ENCODE measurements at regions not wholly inside any gene's neighbourhood (a gene's known extent, or its start where the extent isn't known, plus 50 kb on each side); places are given as distances from the start of the nearest gene placed in this dataset.

- TF ChIP-seq, protein P1, sequence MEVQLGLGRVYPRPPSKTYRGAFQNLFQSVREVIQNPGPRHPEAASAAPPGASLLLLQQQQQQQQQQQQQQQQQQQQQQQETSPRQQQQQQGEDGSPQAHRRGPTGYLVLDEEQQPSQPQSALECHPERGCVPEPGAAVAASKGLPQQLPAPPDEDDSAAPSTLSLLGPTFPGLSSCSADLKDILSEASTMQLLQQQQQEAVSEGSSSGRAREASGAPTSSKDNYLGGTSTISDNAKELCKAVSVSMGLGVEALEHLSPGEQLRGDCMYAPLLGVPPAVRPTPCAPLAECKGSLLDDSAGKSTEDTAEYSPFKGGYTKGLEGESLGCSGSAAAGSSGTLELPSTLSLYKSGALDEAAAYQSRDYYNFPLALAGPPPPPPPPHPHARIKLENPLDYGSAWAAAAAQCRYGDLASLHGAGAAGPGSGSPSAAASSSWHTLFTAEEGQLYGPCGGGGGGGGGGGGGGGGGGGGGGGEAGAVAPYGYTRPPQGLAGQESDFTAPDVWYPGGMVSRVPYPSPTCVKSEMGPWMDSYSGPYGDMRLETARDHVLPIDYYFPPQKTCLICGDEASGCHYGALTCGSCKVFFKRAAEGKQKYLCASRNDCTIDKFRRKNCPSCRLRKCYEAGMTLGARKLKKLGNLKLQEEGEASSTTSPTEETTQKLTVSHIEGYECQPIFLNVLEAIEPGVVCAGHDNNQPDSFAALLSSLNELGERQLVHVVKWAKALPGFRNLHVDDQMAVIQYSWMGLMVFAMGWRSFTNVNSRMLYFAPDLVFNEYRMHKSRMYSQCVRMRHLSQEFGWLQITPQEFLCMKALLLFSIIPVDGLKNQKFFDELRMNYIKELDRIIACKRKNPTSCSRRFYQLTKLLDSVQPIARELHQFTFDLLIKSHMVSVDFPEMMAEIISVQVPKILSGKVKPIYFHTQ (CRISPR knock-in tag; IDR thresholded peaks at IDR 0.05), result no peak
- TF ChIP-seq NR1H2 (CRISPR knock-in tag; IDR thresholded peaks at IDR 0.05) (no peak), CREB1 (CRISPR knock-in tag; IDR thresholded peaks at IDR 0.05) (no peak), TCF7 (CRISPR knock-in tag; IDR thresholded peaks at IDR 0.05; ENCODE audit: low read depth) (no peak), FOXP1 (CRISPR knock-in tag; IDR thresholded peaks at IDR 0.05; ENCODE audit: borderline replicate concordance) (no peak), PRRX2 (CRISPR knock-in tag; IDR thresholded peaks at IDR 0.05) (no peak), KAT7 (CRISPR knock-in tag; IDR thresholded peaks at IDR 0.05; ENCODE audit: borderline replicate concordance) (no peak), EMX1 (CRISPR knock-in tag; IDR thresholded peaks at IDR 0.05) (no peak)
- TF ChIP-seq, protein P2, sequence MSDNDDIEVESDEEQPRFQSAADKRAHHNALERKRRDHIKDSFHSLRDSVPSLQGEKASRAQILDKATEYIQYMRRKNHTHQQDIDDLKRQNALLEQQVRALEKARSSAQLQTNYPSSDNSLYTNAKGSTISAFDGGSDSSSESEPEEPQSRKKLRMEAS (CRISPR knock-in tag; IDR thresholded peaks at IDR 0.05), result no peak
Measured at GRCh38 chr6:22673474-22673873, 104.1 kb downstream of the HDGFL1 start (continued).

DNA sequence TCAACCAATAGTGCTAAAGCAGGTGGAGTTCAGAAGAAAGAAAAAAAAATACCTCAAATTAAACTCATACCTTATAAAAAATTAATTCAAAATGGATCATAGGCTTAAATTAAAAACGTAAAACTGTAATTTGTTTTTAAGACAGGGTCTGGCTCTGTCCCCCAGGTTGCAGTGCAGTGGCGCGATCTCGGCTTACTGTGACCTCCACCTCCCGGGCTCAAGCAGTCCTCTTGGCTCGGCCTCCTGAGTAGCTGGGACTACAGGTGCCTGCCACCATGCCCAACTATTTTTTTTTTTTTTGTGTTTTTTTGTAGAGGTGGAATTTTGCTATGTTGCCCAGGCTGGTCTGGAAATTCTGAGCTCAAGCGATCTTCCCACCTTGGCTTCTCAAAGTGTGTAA lies 111.6 kb downstream of the HDGFL1 start:
- H3K4me1 Mint-ChIP-seq, result 0 out of 2 replicates have a peak, but pooled peaks cover 4% of the 10 kb centered on the region

More for the DNA sequence above, 111.6 kb downstream of the HDGFL1 start:
- TF ChIP-seq RELA (CRISPR knock-in tag; IDR thresholded peaks at IDR 0.05; ENCODE audit: borderline replicate concordance) (no peak), SMAD3 (CRISPR knock-in tag; IDR thresholded peaks at IDR 0.05; ENCODE audit: borderline replicate concordance) (no peak), ATF2 (CRISPR knock-in tag; IDR thresholded peaks at IDR 0.05; ENCODE audit: borderline replicate concordance, low read depth) (no peak), JUN (CRISPR knock-in tag; IDR thresholded peaks at IDR 0.05) (no peak), ZNF121 (CRISPR knock-in tag; IDR thresholded peaks at IDR 0.05) (no peak)
- TF ChIP-seq, protein P3, sequence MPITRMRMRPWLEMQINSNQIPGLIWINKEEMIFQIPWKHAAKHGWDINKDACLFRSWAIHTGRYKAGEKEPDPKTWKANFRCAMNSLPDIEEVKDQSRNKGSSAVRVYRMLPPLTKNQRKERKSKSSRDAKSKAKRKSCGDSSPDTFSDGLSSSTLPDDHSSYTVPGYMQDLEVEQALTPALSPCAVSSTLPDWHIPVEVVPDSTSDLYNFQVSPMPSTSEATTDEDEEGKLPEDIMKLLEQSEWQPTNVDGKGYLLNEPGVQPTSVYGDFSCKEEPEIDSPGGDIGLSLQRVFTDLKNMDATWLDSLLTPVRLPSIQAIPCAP (CRISPR knock-in tag; IDR thresholded peaks at IDR 0.05), result no peak
- TF ChIP-seq, protein P4, sequence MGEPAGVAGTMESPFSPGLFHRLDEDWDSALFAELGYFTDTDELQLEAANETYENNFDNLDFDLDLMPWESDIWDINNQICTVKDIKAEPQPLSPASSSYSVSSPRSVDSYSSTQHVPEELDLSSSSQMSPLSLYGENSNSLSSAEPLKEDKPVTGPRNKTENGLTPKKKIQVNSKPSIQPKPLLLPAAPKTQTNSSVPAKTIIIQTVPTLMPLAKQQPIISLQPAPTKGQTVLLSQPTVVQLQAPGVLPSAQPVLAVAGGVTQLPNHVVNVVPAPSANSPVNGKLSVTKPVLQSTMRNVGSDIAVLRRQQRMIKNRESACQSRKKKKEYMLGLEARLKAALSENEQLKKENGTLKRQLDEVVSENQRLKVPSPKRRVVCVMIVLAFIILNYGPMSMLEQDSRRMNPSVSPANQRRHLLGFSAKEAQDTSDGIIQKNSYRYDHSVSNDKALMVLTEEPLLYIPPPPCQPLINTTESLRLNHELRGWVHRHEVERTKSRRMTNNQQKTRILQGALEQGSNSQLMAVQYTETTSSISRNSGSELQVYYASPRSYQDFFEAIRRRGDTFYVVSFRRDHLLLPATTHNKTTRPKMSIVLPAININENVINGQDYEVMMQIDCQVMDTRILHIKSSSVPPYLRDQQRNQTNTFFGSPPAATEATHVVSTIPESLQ (CRISPR knock-in tag; IDR thresholded peaks at IDR 0.05), result no peak
- TF ChIP-seq, protein P5, sequence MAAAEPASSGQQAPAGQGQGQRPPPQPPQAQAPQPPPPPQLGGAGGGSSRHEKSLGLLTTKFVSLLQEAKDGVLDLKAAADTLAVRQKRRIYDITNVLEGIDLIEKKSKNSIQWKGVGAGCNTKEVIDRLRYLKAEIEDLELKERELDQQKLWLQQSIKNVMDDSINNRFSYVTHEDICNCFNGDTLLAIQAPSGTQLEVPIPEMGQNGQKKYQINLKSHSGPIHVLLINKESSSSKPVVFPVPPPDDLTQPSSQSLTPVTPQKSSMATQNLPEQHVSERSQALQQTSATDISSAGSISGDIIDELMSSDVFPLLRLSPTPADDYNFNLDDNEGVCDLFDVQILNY (CRISPR knock-in tag; IDR thresholded peaks at IDR 0.05), result no peak
- TF ChIP-seq, protein P6, sequence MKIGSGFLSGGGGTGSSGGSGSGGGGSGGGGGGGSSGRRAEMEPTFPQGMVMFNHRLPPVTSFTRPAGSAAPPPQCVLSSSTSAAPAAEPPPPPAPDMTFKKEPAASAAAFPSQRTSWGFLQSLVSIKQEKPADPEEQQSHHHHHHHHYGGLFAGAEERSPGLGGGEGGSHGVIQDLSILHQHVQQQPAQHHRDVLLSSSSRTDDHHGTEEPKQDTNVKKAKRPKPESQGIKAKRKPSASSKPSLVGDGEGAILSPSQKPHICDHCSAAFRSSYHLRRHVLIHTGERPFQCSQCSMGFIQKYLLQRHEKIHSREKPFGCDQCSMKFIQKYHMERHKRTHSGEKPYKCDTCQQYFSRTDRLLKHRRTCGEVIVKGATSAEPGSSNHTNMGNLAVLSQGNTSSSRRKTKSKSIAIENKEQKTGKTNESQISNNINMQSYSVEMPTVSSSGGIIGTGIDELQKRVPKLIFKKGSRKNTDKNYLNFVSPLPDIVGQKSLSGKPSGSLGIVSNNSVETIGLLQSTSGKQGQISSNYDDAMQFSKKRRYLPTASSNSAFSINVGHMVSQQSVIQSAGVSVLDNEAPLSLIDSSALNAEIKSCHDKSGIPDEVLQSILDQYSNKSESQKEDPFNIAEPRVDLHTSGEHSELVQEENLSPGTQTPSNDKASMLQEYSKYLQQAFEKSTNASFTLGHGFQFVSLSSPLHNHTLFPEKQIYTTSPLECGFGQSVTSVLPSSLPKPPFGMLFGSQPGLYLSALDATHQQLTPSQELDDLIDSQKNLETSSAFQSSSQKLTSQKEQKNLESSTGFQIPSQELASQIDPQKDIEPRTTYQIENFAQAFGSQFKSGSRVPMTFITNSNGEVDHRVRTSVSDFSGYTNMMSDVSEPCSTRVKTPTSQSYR (CRISPR knock-in tag; IDR thresholded peaks at IDR 0.05), result no peak
- TF ChIP-seq, protein P7, sequence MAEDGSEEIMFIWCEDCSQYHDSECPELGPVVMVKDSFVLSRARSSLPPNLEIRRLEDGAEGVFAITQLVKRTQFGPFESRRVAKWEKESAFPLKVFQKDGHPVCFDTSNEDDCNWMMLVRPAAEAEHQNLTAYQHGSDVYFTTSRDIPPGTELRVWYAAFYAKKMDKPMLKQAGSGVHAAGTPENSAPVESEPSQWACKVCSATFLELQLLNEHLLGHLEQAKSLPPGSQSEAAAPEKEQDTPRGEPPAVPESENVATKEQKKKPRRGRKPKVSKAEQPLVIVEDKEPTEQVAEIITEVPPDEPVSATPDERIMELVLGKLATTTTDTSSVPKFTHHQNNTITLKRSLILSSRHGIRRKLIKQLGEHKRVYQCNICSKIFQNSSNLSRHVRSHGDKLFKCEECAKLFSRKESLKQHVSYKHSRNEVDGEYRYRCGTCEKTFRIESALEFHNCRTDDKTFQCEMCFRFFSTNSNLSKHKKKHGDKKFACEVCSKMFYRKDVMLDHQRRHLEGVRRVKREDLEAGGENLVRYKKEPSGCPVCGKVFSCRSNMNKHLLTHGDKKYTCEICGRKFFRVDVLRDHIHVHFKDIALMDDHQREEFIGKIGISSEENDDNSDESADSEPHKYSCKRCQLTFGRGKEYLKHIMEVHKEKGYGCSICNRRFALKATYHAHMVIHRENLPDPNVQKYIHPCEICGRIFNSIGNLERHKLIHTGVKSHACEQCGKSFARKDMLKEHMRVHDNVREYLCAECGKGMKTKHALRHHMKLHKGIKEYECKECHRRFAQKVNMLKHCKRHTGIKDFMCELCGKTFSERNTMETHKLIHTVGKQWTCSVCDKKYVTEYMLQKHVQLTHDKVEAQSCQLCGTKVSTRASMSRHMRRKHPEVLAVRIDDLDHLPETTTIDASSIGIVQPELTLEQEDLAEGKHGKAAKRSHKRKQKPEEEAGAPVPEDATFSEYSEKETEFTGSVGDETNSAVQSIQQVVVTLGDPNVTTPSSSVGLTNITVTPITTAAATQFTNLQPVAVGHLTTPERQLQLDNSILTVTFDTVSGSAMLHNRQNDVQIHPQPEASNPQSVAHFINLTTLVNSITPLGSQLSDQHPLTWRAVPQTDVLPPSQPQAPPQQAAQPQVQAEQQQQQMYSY (CRISPR knock-in tag; IDR thresholded peaks at IDR 0.05), result no peak
- TF ChIP-seq, protein P8, sequence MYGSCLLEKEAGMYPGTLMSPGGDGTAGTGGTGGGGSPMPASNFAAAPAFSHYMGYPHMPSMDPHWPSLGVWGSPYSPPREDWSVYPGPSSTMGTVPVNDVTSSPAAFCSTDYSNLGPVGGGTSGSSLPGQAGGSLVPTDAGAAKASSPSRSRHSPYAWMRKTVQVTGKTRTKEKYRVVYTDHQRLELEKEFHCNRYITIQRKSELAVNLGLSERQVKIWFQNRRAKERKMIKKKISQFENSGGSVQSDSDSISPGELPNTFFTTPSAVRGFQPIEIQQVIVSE (CRISPR knock-in tag; IDR thresholded peaks at IDR 0.05; ENCODE audit: borderline replicate concordance), result no peak
- ChIA-PET CTCF (no interaction called here), POLR2A (interaction anchor here (0.6 kb wide), 1 partner anchor 1953 kb away, joined by 3 read pairs; no protein-coding TSS in a partner anchor)
- no peak for ATAC-seq
- Mint-ChIP-seq H3K4me3 (no peak overlapping the region), H3K36me3 (no peaks in the 10 kb centered on the region), H3K9me3 (0 out of 2 replicates have a peak, but pooled peaks cover 11% of the 10 kb centered on the region), H3K27ac (no peak overlapping the region), H3K27me3 (ENCODE audit: low read depth) (no peaks in the 10 kb centered on the region)
- DNase-seq (ENCODE audit: low spot score), result no peak
